8988T (cell line): ENCODE measurements at regions not wholly inside any gene's neighbourhood (a gene's known extent, or its start where the extent isn't known, plus 50 kb on each side); places are given as distances from the start of the nearest gene placed in this dataset.
"Not testable (repeated sequence)": the region's sequence is repeated elsewhere in the genome, so short reads cannot be mapped to it uniquely, and the experiment has no call there.

ENCODE experiments used
- DNase-seq: peaks from one replicate; pipeline ENCODE4 v3.0.0; 2011

GRCh38 chr16:85222155-85222863 is 110.0 kb upstream of the CIBAR2 start:
- DNase-seq = no peak

- DNase-seq = no peak
These were observed 113.0 kb upstream of the CIBAR2 start for GRCh38 chr16:85225257-85225656.

GRCh38 chr16:85225721-85226120 is 113.4 kb upstream of the CIBAR2 start:
- DNase-seq = no peak

- no peak for DNase-seq
These were observed 115.0 kb upstream of the CIBAR2 start for GRCh38 chr16:85227084-85227945.

GRCh38 chr16:85227946-85228862 is 115.9 kb upstream of the CIBAR2 start:
- no peak for DNase-seq

- no peak for DNase-seq
These were observed 116.7 kb upstream of the CIBAR2 start for GRCh38 chr16:85228970-85229430.

- no peak for DNase-seq
These were observed 117.7 kb upstream of the CIBAR2 start for GRCh38 chr16:85229869-85230462.

GRCh38 chr16:85230764-85231383 is 118.6 kb upstream of the CIBAR2 start:
- DNase-seq = not testable (repeated sequence)

- no peak for DNase-seq
These were observed 119.7 kb upstream of the CIBAR2 start for GRCh38 chr16:85231959-85232358.

GRCh38 chr16:85232369-85233142 is 120.3 kb upstream of the CIBAR2 start:
- no peak for DNase-seq

GRCh38 chr16:85233516-85233915 is 121.2 kb upstream of the CIBAR2 start:
- DNase-seq = no peak

GRCh38 chr16:85234310-85235204 is 122.3 kb upstream of the CIBAR2 start:
- DNase-seq = peak; percentile 90

GRCh38 chr16:85235991-85236817 is 123.9 kb upstream of the CIBAR2 start:
- no peak for DNase-seq

GRCh38 chr16:85236818-85237150 is 124.5 kb upstream of the CIBAR2 start:
- no peak for DNase-seq

- DNase-seq = no peak
These were observed 125.5 kb upstream of the CIBAR2 start for GRCh38 chr16:85237817-85238216.

GRCh38 chr16:85238233-85238647 is 126.0 kb upstream of the CIBAR2 start:
- peak; percentile 93 for DNase-seq

- no peak for DNase-seq
These were observed 127.0 kb upstream of the CIBAR2 start for GRCh38 chr16:85239239-85239638.

GRCh38 chr16:85239871-85240270 is 127.6 kb upstream of the CIBAR2 start:
- no peak for DNase-seq
